Mesodermal cell (in vitro differentiated cells): ENCODE measurements at regions not wholly inside any gene's neighbourhood (a gene's known extent, or its start where the extent isn't known, plus 50 kb on each side); places are given as distances from the start of the nearest gene placed in this dataset.

ENCODE experiments used
- H3K27ac ChIP-seq: 2 replicates; pipeline ENCODE4 v1.7.0; 2013; ENCODE audit warnings: mild to moderate bottlenecking, low read depth, low read length, moderate library complexity; ENCODE audit not compliant: severe bottlenecking
- H3K36me3 ChIP-seq: 2 replicates; pipeline ENCODE4 v1.7.1; 2013; ENCODE audit warnings: mild to moderate bottlenecking, low read length, moderate library complexity; ENCODE audit not compliant: control insufficient read depth, insufficient read depth
- H3K4me1 ChIP-seq: one replicate; pipeline ENCODE4 v1.7.1; 2013; ENCODE audit warnings: mild to moderate bottlenecking, low read length; ENCODE audit not compliant: insufficient read depth, control insufficient read depth, poor library complexity, severe bottlenecking
- H3K4me3 ChIP-seq: 2 replicates; pipeline ENCODE4 v1.7.0; 2013; ENCODE audit warnings: low read length, control low read depth, mild to moderate bottlenecking; ENCODE audit not compliant: insufficient read depth, poor library complexity, severe bottlenecking; ENCODE audit errors: extremely low read depth
- H3K9me3 ChIP-seq: 2 replicates; pipeline ENCODE4 v1.7.1; 2013; ENCODE audit warnings: mild to moderate bottlenecking, low read length, moderate library complexity; ENCODE audit not compliant: control insufficient read depth
- WGBS, 2 experiments: methylation state at CpG; one replicate each; pipeline ENCODE4 v1.1.5; 2013; ENCODE audit warnings: missing lambda C conversion rate in 2 of 2; ENCODE audit not compliant: insufficient coverage in 2 of 2; 5-methylcytosine and 5-hydroxymethylcytosine counted together

DNA sequence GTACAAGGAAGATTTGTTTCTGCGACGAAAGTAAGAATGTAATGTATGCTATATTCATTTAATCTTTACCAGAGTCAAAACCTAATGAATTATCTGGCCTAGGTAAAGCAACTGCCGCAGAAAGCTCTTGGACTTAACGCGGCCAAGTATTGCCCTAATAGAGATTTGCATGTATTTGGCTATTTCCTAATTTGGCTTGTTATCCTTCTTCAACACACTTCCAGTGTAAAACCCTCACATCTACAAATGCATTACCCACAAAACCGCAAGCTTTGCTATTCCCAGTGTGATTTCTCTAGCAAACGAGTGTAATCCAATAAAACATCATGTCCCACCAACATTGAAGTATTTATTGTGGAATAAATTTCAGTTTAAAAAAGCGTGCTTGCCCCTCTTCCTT is 123.8 kb upstream of the LMO4 start:
- no peak overlapping the region for H3K4me3 ChIP-seq
- no peak overlapping the region for H3K27ac ChIP-seq
- no peaks in the 10 kb centered on the region for H3K36me3 ChIP-seq
- WGBS, 2 experiments, result no CpG with 5 or more reads among the region's 8 CpGs
- H3K4me1 ChIP-seq, result no peaks in the 10 kb centered on the region
- no peaks in the 10 kb centered on the region for H3K9me3 ChIP-seq

DNA sequence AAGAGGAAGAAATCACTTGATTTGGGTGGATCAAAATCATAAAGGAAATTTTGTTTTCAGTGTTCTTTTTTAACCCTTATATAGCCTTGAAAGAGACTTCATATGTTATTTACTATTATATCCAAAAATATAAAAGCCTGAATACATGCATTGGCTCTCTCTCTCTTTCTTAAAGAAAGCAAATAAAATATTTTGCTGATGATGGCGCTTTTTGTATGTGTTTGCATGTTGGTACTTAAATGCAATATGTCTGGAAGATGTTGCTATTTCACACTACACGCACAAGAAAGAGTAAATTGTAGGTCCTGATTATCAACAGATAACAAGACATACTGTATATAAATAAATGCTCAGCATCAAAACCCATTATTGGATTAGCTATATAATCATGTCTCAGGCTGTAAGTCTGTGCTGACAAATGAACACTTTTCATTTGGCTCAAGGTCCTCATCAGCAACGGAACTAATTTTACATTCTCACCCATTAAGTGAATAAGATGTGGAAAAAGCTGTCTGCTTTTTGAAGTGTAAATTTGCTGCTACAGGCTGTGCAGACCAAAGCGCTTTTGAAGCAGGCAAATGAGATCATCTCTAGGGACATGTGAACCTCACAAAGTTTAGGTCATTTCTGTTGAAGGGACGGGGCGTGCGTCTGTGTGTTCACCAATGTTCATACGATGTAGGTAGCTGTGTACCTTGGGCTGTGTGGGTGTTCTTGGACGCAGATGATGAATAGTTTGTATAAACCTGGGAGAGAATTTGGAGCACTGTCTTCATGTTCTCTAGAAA is 122.4 kb upstream of the LMO4 start:
- Histone ChIP-seq H3K4me3 (no peak overlapping the region), H3K4me1 (no peaks in the 10 kb centered on the region), H3K27ac (no peak overlapping the region), H3K9me3 (no peaks in the 10 kb centered on the region), H3K36me3 (no peaks in the 10 kb centered on the region)
- WGBS, 2 experiments, result 90 to 96% methylated on average over 6 of the region's 9 CpGs

DNA sequence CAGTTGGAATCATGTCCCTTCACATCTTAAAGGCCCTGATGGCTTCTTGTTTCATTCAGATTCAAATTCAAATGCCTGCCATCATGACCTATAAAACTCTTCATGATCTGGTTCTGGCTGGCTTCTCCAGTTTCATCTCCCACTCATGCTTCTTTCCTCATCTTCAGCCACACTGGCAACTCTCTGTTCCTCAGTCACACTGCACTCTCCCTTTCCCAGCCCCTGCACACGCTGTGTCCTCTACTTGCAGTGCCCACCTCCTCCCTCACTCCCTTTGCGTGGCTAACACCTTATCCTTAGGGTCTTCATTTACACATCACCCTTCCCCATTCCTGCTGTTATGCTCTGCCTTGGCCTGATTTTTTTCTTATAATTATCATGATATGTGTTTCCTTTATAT is 120.6 kb upstream of the LMO4 start:
- 89 to 100% methylated on average over 1 to 2 of the region's 2 CpGs for WGBS, 2 experiments
- Histone ChIP-seq H3K36me3 (no peaks in the 10 kb centered on the region), H3K4me1 (no peaks in the 10 kb centered on the region), H3K4me3 (no peak overlapping the region), H3K9me3 (no peaks in the 10 kb centered on the region), H3K27ac (no peak overlapping the region)

DNA sequence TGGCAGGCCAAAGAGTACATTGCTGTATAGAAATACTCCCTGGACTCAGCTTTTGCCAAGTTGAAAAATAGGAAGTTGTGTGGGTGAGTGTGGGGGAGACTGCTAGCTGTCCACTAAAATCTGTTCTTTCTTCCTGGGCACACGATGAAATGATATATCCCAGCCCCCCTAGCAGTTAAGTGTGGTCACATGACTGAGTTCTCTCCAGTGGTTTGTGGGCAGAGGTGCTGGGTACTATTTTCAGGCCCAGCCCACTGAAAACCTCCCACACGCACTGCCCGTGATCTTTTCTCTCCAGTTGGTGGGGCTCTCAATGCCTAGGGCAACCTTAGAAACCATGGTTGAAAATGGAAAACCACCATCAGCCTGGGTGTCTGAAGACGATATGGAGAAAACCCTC is 119.7 kb upstream of the LMO4 start:
- no peak overlapping the region for H3K4me3 ChIP-seq
- H3K4me1 ChIP-seq, result no peaks in the 10 kb centered on the region
- no peak overlapping the region for H3K27ac ChIP-seq
- no peaks in the 10 kb centered on the region for H3K36me3 ChIP-seq
- 90 to 94% methylated on average over 2 to 3 of the region's 4 CpGs for WGBS, 2 experiments
- H3K9me3 ChIP-seq, result no peaks in the 10 kb centered on the region

- H3K36me3 ChIP-seq, result no peaks in the 10 kb centered on the region
- H3K4me3 ChIP-seq, result no peak overlapping the region
- H3K4me1 ChIP-seq, result no peaks in the 10 kb centered on the region
- WGBS, 2 experiments, result 97 to 100% methylated on average over 1 to 3 of the region's 3 CpGs
- H3K9me3 ChIP-seq, result peaks cover 8% of the 10 kb centered on the region
- H3K27ac ChIP-seq, result no peak overlapping the region
These were observed 118.5 kb upstream of the LMO4 start for GRCh38 chr1:87210151-87210550.

- Histone ChIP-seq H3K4me1 (no peaks in the 10 kb centered on the region), H3K36me3 (no peaks in the 10 kb centered on the region), H3K27ac (no peak overlapping the region), H3K9me3 (peaks cover 16% of the 10 kb centered on the region), H3K4me3 (no peak overlapping the region)
- WGBS, 2 experiments, result 95 to 100% methylated on average over 2 to 4 of the region's 6 CpGs
These were observed 116.1 kb upstream of the LMO4 start for GRCh38 chr1:87212431-87213134.

DNA sequence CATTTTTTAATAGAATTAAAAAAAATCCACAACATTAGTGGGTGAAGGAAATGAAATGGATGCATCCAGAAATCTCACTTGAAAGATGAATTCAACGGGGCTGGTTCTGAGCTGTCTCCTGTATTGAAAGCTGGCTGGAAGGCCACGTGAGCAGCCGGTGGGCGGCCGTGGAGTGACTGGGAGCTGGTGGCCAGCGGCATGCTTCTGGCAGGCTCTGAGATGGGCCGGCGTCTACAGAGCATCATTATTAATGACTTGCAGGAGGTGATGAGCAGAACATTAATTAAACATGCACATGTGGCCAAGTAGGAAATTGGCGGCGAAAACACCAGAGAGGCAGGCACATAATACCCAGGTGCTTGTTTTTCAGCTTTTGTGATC is 115.6 kb upstream of the LMO4 start:
- Histone ChIP-seq H3K4me3 (no peak overlapping the region), H3K9me3 (peaks cover 16% of the 10 kb centered on the region), H3K36me3 (no peaks in the 10 kb centered on the region), H3K4me1 (no peaks in the 10 kb centered on the region), H3K27ac (no peak overlapping the region)
- WGBS, 2 experiments, result 97 to 98% methylated on average over 10 of the region's 10 CpGs

- peaks cover 16% of the 10 kb centered on the region for H3K9me3 ChIP-seq
- H3K4me1 ChIP-seq, result no peaks in the 10 kb centered on the region
- no peak overlapping the region for H3K4me3 ChIP-seq
- H3K27ac ChIP-seq, result no peak overlapping the region
- 89 to 91% methylated on average over 1 of the region's 1 CpG for WGBS, 2 experiments
- no peaks in the 10 kb centered on the region for H3K36me3 ChIP-seq
These were observed 113.1 kb upstream of the LMO4 start for GRCh38 chr1:87215592-87215991.

DNA sequence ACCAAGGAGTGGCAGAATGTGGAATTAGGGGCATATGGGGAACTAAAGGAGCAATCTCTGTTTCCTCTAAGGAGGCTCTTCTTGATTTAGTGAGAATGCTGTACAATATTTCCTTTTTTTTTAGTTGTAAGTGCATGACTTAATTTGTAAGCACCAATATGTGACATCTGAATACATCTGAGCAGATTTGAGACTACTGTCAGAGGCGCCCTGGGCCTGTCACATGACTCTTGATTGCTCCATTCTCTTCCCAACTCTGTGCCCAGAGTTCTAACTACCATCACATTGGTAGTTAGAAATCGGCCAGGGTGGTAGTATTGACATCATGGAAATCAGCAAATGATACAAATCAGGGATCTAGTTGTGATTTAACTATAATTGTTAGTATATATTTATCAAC is 110.1 kb upstream of the LMO4 start:
- H3K9me3 ChIP-seq, result peaks cover 16% of the 10 kb centered on the region
- H3K4me3 ChIP-seq, result no peak overlapping the region
- no peaks in the 10 kb centered on the region for H3K36me3 ChIP-seq
- H3K4me1 ChIP-seq, result no peaks in the 10 kb centered on the region
- WGBS, 2 experiments, result 83% methylated on average over 1 of the region's 2 CpGs; no CpG with 5 or more reads in 1 of the 2 experiments
- no peak overlapping the region for H3K27ac ChIP-seq

DNA sequence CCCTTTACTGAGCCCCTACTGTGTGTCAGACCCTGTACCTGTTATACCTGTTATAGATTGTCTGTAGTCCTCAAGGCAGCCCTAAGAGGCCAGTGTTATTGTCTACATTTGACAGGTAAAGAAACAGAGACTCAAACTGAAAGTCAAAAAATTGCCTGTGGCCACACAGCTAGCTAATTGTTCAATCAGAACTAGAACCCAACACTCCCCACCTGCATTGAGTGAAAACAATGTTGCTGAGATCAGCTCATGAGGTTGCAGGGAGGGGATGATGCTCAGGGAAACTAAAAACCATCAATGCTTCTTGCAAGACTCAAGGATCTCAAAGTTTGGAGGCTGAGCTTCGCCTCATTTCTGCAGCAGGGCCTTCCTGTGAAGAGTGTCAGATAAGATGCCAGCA is 109.5 kb upstream of the LMO4 start:
- peaks cover 16% of the 10 kb centered on the region for H3K9me3 ChIP-seq
- no peak overlapping the region for H3K27ac ChIP-seq
- H3K4me3 ChIP-seq, result no peak overlapping the region
- H3K36me3 ChIP-seq, result no peaks in the 10 kb centered on the region
- H3K4me1 ChIP-seq, result no peaks in the 10 kb centered on the region
- WGBS, 2 experiments, result 78 to 89% methylated on average over 1 of the region's 1 CpG

- Histone ChIP-seq H3K27ac (no peak overlapping the region), H3K4me1 (no peaks in the 10 kb centered on the region), H3K9me3 (peaks cover 12% of the 10 kb centered on the region), H3K36me3 (no peaks in the 10 kb centered on the region), H3K4me3 (no peak overlapping the region)
- WGBS, 2 experiments, result 88 to 100% methylated on average over 1 to 3 of the region's 4 CpGs
These were observed 109.1 kb upstream of the LMO4 start for GRCh38 chr1:87219626-87220025.
